Epithelial cell of esophagus (primary cell): ENCODE measurements at regions not wholly inside any gene's neighbourhood (a gene's known extent, or its start where the extent isn't known, plus 50 kb on each side); places are given as distances from the start of the nearest gene placed in this dataset.

Experiments used
- DNase-seq: peaks from one replicate; pipeline ENCODE4 v3.0.0; 2010; ENCODE audit warnings: low read depth
- H3K4me3 ChIP-seq: 2 replicates; pipeline ENCODE4 v1.5.1; 2011; ENCODE audit warnings: mild to moderate bottlenecking, low read length, control low read depth
- CTCF ChIP-seq: IDR thresholded peaks from 2 replicates; pipeline ENCODE4 v1.5.1; 2011; ENCODE audit warnings: low read depth, mild to moderate bottlenecking, low read length, control low read depth, inconsistent platforms; ENCODE audit not compliant: insufficient read depth; ENCODE audit errors: missing control alignments

GRCh38 chr6:164185471-164185871 is 771.0 kb downstream of the QKI start:
- TF ChIP-seq CTCF: no peak
- no peak overlapping the region for H3K4me3 ChIP-seq
- no peak for DNase-seq

GRCh38 chr6:164184410-164184809 is 769.9 kb downstream of the QKI start:
- TF ChIP-seq CTCF: no peak
- H3K4me3 ChIP-seq: no peak overlapping the region
- DNase-seq: no peak

GRCh38 chr6:164183556-164184123 is 769.1 kb downstream of the QKI start:
- H3K4me3 ChIP-seq: no peak overlapping the region

GRCh38 chr6:164178679-164179332 is 764.3 kb downstream of the QKI start:
- TF ChIP-seq CTCF: no peak
- no peak for DNase-seq
- H3K4me3 ChIP-seq: no peak overlapping the region

More at GRCh38 chr6:164183556-164184123, 769.1 kb downstream of the QKI start:
- TF ChIP-seq CTCF: no peak
- no peak for DNase-seq

GRCh38 chr6:164169355-164169754 is 754.8 kb downstream of the QKI start:
- H3K4me3 ChIP-seq: no peak overlapping the region
- TF ChIP-seq CTCF: no peak
- DNase-seq: no peak

GRCh38 chr6:164168595-164168994 is 754.1 kb downstream of the QKI start:
- TF ChIP-seq CTCF: no peak

More at GRCh38 chr6:164168595-164168994, 754.1 kb downstream of the QKI start:
- no peak overlapping the region for H3K4me3 ChIP-seq
- no peak for DNase-seq
